SU-DHL-6 (cell line): ENCODE measurements at regions not wholly inside any gene's neighbourhood (a gene's known extent, or its start where the extent isn't known, plus 50 kb on each side); places are given as distances from the start of the nearest gene placed in this dataset.

ENCODE experiments used
- H2AFZ ChIP-seq: fragments of 200-600 bp; sonication (generic); 2 replicates; pipeline ENCODE4 v1.6.1; 2014; ENCODE audit warnings: low read depth, mild to moderate bottlenecking, moderate library complexity, mixed read lengths, antibody characterized with exemption, low read length; ENCODE audit not compliant: severe bottlenecking
- H3F3A ChIP-seq: fragments of 200-600 bp; shearing (Covaris generic); 2 replicates; pipeline ENCODE4 v1.6.0; 2016; ENCODE audit warnings: antibody characterized with exemption, mild to moderate bottlenecking; ENCODE audit not compliant: insufficient read depth
- H3K27ac ChIP-seq: fragments of 200-600 bp; sonication (generic); 2 replicates; pipeline ENCODE4 v1.5.1; 2016; ENCODE audit warnings: low read depth, mild to moderate bottlenecking, low read length, moderate library complexity, mixed read lengths
- H3K27me3 ChIP-seq: fragments of 200-600 bp; sonication (generic), shearing (Covaris generic); 2 replicates; pipeline ENCODE4 v1.6.0; 2014; ENCODE audit warnings: mild to moderate bottlenecking, low read length
- H3K36me3 ChIP-seq: fragments of 200-600 bp; sonication (generic); 2 replicates; pipeline ENCODE4 v1.6.1; 2014; ENCODE audit warnings: mild to moderate bottlenecking, low read length, mixed read lengths
- H3K4me2 ChIP-seq: fragments of 300-600, 200-600 bp; shearing (Covaris generic), sonication (generic); 2 replicates; pipeline ENCODE4 v1.6.0; 2014; ENCODE audit warnings: low read length, low read depth, mild to moderate bottlenecking; ENCODE audit not compliant: poor library complexity, severe bottlenecking
- H3K4me3 ChIP-seq: fragments of 200-600 bp; sonication (generic); 2 replicates; pipeline ENCODE4 v1.5.1; 2014; ENCODE audit warnings: antibody characterized with exemption, low read length, mild to moderate bottlenecking, mixed read lengths; ENCODE audit not compliant: insufficient read depth, poor library complexity, severe bottlenecking
- H3K79me2 ChIP-seq: fragments of 200-600 bp; sonication (generic); 2 replicates; pipeline ENCODE4 v1.6.1; 2014; ENCODE audit warnings: mild to moderate bottlenecking, low read length, moderate library complexity; ENCODE audit not compliant: insufficient read depth
- H3K9ac ChIP-seq: fragments of 200-600 bp; sonication (generic); 2 replicates; pipeline ENCODE4 v1.7.0; 2014; ENCODE audit warnings: mild to moderate bottlenecking, low read length
- H3K9me2 ChIP-seq: fragments of 200-600 bp; sonication (generic); replicated peaks from 2 replicates; pipeline ENCODE4 v1.6.1; 2014; ENCODE audit warnings: low read length; ENCODE audit not compliant: insufficient read depth
- H3K9me3 ChIP-seq: fragments of 200-600 bp; sonication (generic); 2 replicates; pipeline ENCODE4 v1.6.1; 2014; ENCODE audit warnings: low read length, mixed read lengths; ENCODE audit not compliant: insufficient read depth
- H4K20me1 ChIP-seq: fragments of 200-600 bp; sonication (generic); 2 replicates; pipeline ENCODE4 v1.6.1; 2014; ENCODE audit warnings: low read depth, mild to moderate bottlenecking, antibody characterized with exemption, low read length, moderate library complexity, mixed read lengths
- CTCF ChIP-seq: fragments of 200-600 bp; sonication (generic); IDR thresholded peaks from one replicate; pipeline ENCODE4 v1.5.1; 2017; ENCODE audit warnings: antibody characterized with exemption, mild to moderate bottlenecking, low read length, moderate library complexity; ENCODE audit not compliant: insufficient read depth, poor library complexity, severe bottlenecking
- EZH2phosphoT487 ChIP-seq: fragments of 200-600 bp; sonication (generic), shearing (Covaris generic); conservative IDR thresholded peaks from 2 replicates; pipeline ENCODE4 v1.6.1; 2018; ENCODE audit warnings: mild to moderate bottlenecking, antibody characterized with exemption, low read length, moderate library complexity, mixed read lengths

DNA sequence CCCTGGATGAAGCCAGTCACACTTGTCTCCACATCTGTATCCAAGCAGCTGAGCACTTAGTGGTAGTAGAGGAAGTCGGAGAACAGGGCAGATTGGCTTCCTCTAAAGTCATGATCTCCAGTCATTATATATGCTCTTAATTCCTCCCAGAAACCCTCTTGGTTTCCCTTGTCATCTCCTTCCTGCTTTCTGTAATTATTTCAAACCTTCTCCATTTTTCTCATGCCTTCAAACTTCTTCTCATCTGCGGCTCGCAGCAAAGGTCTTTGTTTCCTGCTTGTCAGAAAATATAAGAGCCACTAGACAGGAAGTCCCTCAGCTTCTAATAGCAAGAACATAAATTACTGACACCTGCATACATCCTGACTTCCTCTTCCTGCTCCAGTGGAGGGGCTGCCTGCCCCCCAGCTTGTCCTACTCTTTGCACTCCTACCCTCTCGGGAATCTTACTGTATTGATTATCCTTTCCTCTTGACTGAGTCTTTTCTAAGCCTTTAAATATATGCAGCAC lies 124.6 kb upstream of the NGF start:
- no peak for TF ChIP-seq CTCF
- no peak for TF ChIP-seq EZH2phosphoT487

GRCh38 chr1:115461526-115461925 lies 123.5 kb upstream of the NGF start:
- no peak overlapping the region for H3K9ac ChIP-seq
- no peak overlapping the region for H3K4me3 ChIP-seq
- no peak overlapping the region for H3K27ac ChIP-seq
- no peaks in the 10 kb centered on the region for H4K20me1 ChIP-seq
- H3K36me3 ChIP-seq = no peaks in the 10 kb centered on the region
- H3K79me2 ChIP-seq = no peaks in the 10 kb centered on the region
- TF ChIP-seq EZH2phosphoT487 (no peak), CTCF (no peak)
- no peak overlapping the region for H2AFZ ChIP-seq
- no peak overlapping the region for H3K4me2 ChIP-seq
- H3F3A ChIP-seq = no peaks in the 10 kb centered on the region
- H3K27me3 ChIP-seq = no peaks in the 10 kb centered on the region
- no peaks in the 10 kb centered on the region for H3K9me3 ChIP-seq
- H3K9me2 ChIP-seq = no peaks in the 10 kb centered on the region

More for the DNA sequence above, 124.6 kb upstream of the NGF start:
- H3K27ac ChIP-seq = no peak overlapping the region
- H2AFZ ChIP-seq = peak overlapping the region; percentile 55
- H3K36me3 ChIP-seq = no peaks in the 10 kb centered on the region
- no peaks in the 10 kb centered on the region for H3K79me2 ChIP-seq
- no peaks in the 10 kb centered on the region for H4K20me1 ChIP-seq
- no peaks in the 10 kb centered on the region for H3K9me2 ChIP-seq
- no peak overlapping the region for H3K9ac ChIP-seq
- H3K4me2 ChIP-seq = peak overlapping the region; percentile 6
- H3K4me3 ChIP-seq = no peak overlapping the region
- no peaks in the 10 kb centered on the region for H3K27me3 ChIP-seq
- H3F3A ChIP-seq = no peaks in the 10 kb centered on the region
- H3K9me3 ChIP-seq = no peaks in the 10 kb centered on the region

- H3K4me2 ChIP-seq = no peak overlapping the region
- no peak overlapping the region for H3K4me3 ChIP-seq
- no peaks in the 10 kb centered on the region for H3K27me3 ChIP-seq
- H3F3A ChIP-seq = no peaks in the 10 kb centered on the region
- H2AFZ ChIP-seq = no peak overlapping the region
- no peaks in the 10 kb centered on the region for H3K36me3 ChIP-seq
- H3K27ac ChIP-seq = no peak overlapping the region
- H3K9me2 ChIP-seq = no peaks in the 10 kb centered on the region
- no peak overlapping the region for H3K9ac ChIP-seq
- H3K9me3 ChIP-seq = no peaks in the 10 kb centered on the region
- H3K79me2 ChIP-seq = no peaks in the 10 kb centered on the region
- H4K20me1 ChIP-seq = no peaks in the 10 kb centered on the region
- TF ChIP-seq CTCF = no peak
- TF ChIP-seq EZH2phosphoT487 = no peak
Observed at GRCh38 chr1:115459161-115459560, 121.1 kb upstream of the NGF start.
